GM10266 (cell line): ENCODE measurements at regions not wholly inside any gene's neighbourhood (a gene's known extent, or its start where the extent isn't known, plus 50 kb on each side); places are given as distances from the start of the nearest gene placed in this dataset.

Experiments
- DNase-seq: peaks from one replicate; pipeline ENCODE4 v3.0.0; 2012; ENCODE audit errors: extremely low spot score
- CTCF ChIP-seq: IDR thresholded peaks from 2 replicates; pipeline ENCODE4 v1.5.1; 2012; ENCODE audit warnings: mild to moderate bottlenecking, low read depth; ENCODE audit not compliant: control insufficient read depth, insufficient read depth; ENCODE audit errors: missing control alignments

- no peak for TF ChIP-seq CTCF
- DNase-seq = no peak
Measured at GRCh38 chr22:48284671-48285070, 1522.2 kb downstream of the TBC1D22A start.

- no peak for DNase-seq
- TF ChIP-seq CTCF = no peak
Measured at GRCh38 chr22:48282804-48283203, 1520.4 kb downstream of the TBC1D22A start.

GRCh38 chr22:48279461-48279756 lies 1517.0 kb downstream of the TBC1D22A start:
- no peak for DNase-seq
- no peak for TF ChIP-seq CTCF

DNA sequence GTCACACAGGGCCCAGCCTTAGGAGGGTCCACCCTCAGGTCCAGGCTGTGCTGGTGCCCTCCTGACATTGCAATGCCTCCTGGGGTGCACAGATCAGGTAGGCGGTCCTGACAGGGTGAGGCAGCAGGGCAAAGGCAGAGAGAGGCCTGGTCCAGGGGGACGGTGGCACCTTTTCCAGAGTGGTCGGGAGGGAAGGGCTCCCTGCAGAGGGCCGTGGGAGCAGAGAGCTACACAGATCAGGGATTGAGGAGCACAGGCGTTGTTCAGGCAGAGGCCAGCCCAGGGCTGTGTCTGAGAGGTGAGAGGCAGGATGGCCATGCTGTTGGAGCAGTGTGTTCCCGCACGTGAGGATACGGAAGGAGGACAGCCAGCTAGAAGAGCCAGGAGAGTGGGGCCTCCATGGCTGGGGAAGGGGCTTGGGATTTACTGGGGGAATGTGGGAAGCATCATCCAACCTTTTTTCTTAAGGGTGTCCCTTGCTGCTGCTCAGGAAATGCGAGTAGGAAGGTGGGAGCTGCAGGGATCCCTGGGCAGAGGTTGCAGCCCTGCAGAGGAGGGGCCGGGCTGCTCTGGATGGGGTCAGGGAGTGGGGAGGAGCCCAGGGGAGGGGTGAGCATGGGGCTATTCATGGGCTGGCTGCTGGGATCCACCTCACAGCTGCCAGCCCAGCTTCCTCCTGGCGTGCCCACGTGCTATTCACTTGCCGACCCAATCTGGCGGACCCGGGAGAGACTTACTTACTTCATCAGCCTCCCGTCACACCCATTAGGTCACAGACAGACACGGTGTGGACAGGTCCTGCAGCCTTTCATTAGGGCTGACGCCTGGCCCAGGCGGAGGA lies 1516.4 kb downstream of the TBC1D22A start:
- no peak for DNase-seq
- TF ChIP-seq CTCF = no peak

DNA sequence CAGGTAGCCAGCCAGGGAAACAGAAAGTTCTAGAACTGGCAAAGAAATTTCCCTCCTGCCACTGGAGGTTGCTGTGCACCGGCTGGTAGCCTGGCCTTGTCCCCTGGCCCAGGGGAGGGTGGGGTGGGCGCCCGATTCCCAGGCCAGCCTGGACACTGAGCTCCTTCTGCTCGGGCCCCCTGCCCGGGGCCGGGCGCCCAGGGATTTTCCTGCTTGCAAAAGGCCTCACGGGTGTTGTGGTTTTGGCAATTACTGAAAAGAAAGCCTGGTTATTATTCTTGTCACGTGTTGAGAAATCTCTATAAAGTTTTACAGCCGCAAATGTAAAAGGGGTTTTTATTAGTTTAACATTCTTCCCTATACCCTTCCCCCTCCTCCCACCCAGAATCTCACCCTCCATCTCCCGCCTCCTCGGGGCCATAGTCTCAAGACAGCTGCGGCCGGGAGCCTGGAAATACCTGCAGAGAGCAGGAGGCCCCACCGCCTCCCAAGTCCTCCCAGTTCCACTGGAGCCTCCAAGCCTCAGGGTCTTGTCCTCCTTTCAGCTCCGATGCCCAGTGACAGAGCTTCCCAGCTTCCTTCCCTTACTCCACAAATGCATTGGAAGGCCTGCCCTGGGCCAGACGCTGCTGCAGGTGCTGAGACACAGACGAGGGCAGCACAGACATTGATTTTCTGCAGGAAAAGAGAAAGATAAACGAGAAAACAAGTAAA lies 1515.6 kb downstream of the TBC1D22A start:
- TF ChIP-seq CTCF = no peak
- DNase-seq = no peak

- no peak for DNase-seq
- TF ChIP-seq CTCF = no peak
Measured at GRCh38 chr22:48276994-48277867, 1514.8 kb downstream of the TBC1D22A start.
